ENCODE measurements at regions not wholly inside any gene's neighbourhood (a gene's known extent, or its start where the extent isn't known, plus 50 kb on each side); places are given as distances from the start of the nearest gene placed in this dataset.

GRCh38 chr2:62296832-62297623, 101.1 kb downstream of the B3GNT2 start (continued):
- TF ChIP-seq, protein P1, sequence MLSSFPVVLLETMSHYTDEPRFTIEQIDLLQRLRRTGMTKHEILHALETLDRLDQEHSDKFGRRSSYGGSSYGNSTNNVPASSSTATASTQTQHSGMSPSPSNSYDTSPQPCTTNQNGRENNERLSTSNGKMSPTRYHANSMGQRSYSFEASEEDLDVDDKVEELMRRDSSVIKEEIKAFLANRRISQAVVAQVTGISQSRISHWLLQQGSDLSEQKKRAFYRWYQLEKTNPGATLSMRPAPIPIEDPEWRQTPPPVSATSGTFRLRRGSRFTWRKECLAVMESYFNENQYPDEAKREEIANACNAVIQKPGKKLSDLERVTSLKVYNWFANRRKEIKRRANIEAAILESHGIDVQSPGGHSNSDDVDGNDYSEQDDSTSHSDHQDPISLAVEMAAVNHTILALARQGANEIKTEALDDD (IDR thresholded peaks at IDR 0.05): no peak
- TF ChIP-seq, protein P2, sequence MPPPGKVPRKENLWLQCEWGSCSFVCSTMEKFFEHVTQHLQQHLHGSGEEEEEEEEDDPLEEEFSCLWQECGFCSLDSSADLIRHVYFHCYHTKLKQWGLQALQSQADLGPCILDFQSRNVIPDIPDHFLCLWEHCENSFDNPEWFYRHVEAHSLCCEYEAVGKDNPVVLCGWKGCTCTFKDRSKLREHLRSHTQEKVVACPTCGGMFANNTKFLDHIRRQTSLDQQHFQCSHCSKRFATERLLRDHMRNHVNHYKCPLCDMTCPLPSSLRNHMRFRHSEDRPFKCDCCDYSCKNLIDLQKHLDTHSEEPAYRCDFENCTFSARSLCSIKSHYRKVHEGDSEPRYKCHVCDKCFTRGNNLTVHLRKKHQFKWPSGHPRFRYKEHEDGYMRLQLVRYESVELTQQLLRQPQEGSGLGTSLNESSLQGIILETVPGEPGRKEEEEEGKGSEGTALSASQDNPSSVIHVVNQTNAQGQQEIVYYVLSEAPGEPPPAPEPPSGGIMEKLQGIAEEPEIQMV (tag; conservative IDR thresholded peaks at IDR 0.05; ENCODE audit: low read depth): no peak
- TF ChIP-seq TAF9B (IDR thresholded peaks at IDR 0.05; ENCODE audit: partially characterized antibody): peak; percentile 15
- TF ChIP-seq SMAD3 (CRISPR knock-in tag; conservative IDR thresholded peaks at IDR 0.05): no peak
- TF ChIP-seq AFF1 (IDR thresholded peaks at IDR 0.05; ENCODE audit: low read depth in 1 of 2, partially characterized antibody in 2 of 2): peak in 1 of 2 experiments; percentile 18
- no peak for TF ChIP-seq PPARD (CRISPR knock-in tag; IDR thresholded peaks at IDR 0.05)
- TF ChIP-seq ESRRB (CRISPR knock-in tag; IDR thresholded peaks at IDR 0.05; ENCODE audit: borderline replicate concordance): no peak
- TF ChIP-seq ZNF584 (CRISPR knock-in tag; IDR thresholded peaks at IDR 0.05; ENCODE audit: low read depth): no peak
- no peak for TF ChIP-seq MAZ (CRISPR knock-in tag; conservative IDR thresholded peaks at IDR 0.05 in 1 of 2, IDR thresholded peaks at IDR 0.05 in 1 of 2)
- TF ChIP-seq NELFE (IDR thresholded peaks at IDR 0.05; ENCODE audit: insufficient read depth, insufficient read length): no peak
- 0 out of 2 replicates have a peak, but pooled peaks have one; percentile 42 for TF ChIP-seq CTBP1 (IDR thresholded peaks at IDR 0.05; ENCODE audit: borderline replicate concordance)
- TF ChIP-seq NR2F6 (CRISPR knock-in tag; IDR thresholded peaks at IDR 0.05): no peak
- TF ChIP-seq NFYB (IDR thresholded peaks at IDR 0.05; ENCODE audit: extremely low read depth, insufficient read length): no peak
- TF ChIP-seq KLF16 (IDR thresholded peaks at IDR 0.05): no peak
- no peak for TF ChIP-seq ZNF785 (CRISPR knock-in tag; IDR thresholded peaks at IDR 0.05)
- TF ChIP-seq TRIM28 (IDR thresholded peaks at IDR 0.05): no peak
- TF ChIP-seq, protein P3, sequence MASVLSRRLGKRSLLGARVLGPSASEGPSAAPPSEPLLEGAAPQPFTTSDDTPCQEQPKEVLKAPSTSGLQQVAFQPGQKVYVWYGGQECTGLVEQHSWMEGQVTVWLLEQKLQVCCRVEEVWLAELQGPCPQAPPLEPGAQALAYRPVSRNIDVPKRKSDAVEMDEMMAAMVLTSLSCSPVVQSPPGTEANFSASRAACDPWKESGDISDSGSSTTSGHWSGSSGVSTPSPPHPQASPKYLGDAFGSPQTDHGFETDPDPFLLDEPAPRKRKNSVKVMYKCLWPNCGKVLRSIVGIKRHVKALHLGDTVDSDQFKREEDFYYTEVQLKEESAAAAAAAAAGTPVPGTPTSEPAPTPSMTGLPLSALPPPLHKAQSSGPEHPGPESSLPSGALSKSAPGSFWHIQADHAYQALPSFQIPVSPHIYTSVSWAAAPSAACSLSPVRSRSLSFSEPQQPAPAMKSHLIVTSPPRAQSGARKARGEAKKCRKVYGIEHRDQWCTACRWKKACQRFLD (CRISPR knock-in tag; IDR thresholded peaks at IDR 0.05): peak; percentile 56; the same call in 1 of the 2 replicates
- no peak for TF ChIP-seq NFE2L1 (tag; IDR thresholded peaks at IDR 0.05; ENCODE audit: borderline replicate concordance, low read depth)
- no peak for TF ChIP-seq ZKSCAN3 (CRISPR knock-in tag; IDR thresholded peaks at IDR 0.05)
- TF ChIP-seq FOXA1 (IDR thresholded peaks at IDR 0.05; ENCODE audit: borderline replicate concordance): no peak
